ENCODE measurements at regions not wholly inside any gene's neighbourhood (a gene's known extent, or its start where the extent isn't known, plus 50 kb on each side); places are given as distances from the start of the nearest gene placed in this dataset.

DNA sequence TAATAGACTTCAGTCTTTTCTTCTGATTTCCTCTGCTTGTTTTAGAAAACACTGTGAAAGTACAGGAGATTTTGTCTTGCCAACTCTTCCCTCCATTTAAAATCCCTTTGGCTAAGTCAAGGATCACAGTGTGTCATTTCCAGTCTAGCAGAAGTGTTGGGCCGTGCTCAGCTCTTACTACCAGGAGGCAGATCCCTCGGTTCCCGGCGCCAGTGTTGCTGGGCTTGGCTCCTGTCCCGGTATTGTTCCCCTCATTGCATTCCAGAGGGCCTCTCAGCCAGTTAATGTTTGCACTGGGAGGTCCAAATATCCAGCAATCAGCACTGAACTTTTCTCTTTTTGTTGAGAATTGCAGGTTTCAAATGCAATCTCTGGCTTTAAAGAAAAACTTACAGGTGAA lies 612.1 kb upstream of the MGMT start:
- no peak for TF ChIP-seq POLR2A (IDR thresholded peaks at IDR 0.05)
- TF ChIP-seq, protein P1, sequence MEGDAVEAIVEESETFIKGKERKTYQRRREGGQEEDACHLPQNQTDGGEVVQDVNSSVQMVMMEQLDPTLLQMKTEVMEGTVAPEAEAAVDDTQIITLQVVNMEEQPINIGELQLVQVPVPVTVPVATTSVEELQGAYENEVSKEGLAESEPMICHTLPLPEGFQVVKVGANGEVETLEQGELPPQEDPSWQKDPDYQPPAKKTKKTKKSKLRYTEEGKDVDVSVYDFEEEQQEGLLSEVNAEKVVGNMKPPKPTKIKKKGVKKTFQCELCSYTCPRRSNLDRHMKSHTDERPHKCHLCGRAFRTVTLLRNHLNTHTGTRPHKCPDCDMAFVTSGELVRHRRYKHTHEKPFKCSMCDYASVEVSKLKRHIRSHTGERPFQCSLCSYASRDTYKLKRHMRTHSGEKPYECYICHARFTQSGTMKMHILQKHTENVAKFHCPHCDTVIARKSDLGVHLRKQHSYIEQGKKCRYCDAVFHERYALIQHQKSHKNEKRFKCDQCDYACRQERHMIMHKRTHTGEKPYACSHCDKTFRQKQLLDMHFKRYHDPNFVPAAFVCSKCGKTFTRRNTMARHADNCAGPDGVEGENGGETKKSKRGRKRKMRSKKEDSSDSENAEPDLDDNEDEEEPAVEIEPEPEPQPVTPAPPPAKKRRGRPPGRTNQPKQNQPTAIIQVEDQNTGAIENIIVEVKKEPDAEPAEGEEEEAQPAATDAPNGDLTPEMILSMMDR (IDR thresholded peaks at IDR 0.05), result no peak
